ENCODE measurements at regions not wholly inside any gene's neighbourhood (a gene's known extent, or its start where the extent isn't known, plus 50 kb on each side); places are given as distances from the start of the nearest gene placed in this dataset.

DNA sequence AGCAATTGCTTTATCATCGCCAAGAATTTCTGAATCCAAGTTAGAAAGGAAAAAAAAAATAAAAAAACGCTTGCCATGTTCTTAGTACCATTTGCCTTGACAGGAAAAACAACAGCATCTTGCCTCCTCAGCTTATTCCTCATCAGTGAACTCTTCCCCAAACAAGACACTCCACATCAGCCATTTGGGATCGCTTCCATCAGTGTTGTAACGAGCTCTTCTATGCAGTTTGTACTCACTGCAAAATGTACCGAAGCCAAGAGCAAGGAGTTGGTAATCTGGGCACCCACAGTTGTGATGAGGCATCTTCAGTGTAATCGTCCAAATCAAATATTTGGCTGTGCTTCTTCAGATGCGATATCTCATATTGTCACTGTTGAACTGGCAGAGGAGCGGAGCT lies 503.7 kb downstream of the TMEM182 start:
- Histone ChIP-seq H3K9ac (ENCODE audit: control insufficient read depth, extremely low read depth, insufficient read depth, low read length) (no peak overlapping the region), H3K9me3 (ENCODE audit: control insufficient read depth, low read depth, low read length) (peaks cover 2% of the 10 kb centered on the region), H3K36me3 (ENCODE audit: control insufficient read depth in 2 of 2, extremely low read depth in 1 of 2, insufficient read depth in 2 of 2, low read length in 2 of 2) (no peaks in the 10 kb centered on the region), H3K27me3 (ENCODE audit: control insufficient read depth, extremely low read depth, insufficient read depth, low read length) (no peaks in the 10 kb centered on the region), H3K4me3 (ENCODE audit: control insufficient read depth in 2 of 3, extremely low read depth in 1 of 3, insufficient read depth in 2 of 3, low read depth in 1 of 3, low read length in 3 of 3) (no peak overlapping the region), H2AFZ (ENCODE audit: control insufficient read depth, low read length) (no peak overlapping the region), H4K20me1 (ENCODE audit: control insufficient read depth, extremely low read depth, insufficient read depth, low read length) (no peaks in the 10 kb centered on the region), H3K79me2 (ENCODE audit: control insufficient read depth, insufficient read depth, low read length) (no peaks in the 10 kb centered on the region), H3K9me1 (ENCODE audit: control insufficient read depth, extremely low read depth, insufficient read depth, low read length) (no peaks in the 10 kb centered on the region), H3K4me2 (ENCODE audit: control insufficient read depth, extremely low read depth, insufficient read depth, low read depth, low read length) (no peak overlapping the region), H3K4me1 (ENCODE audit: control insufficient read depth, extremely low read depth, insufficient read depth, low read length) (no peaks in the 10 kb centered on the region), H3K27ac (ENCODE audit: control insufficient read depth, insufficient read depth, low read length) (no peak overlapping the region)
- dilution Hi-C loops (cut with MboI; ENCODE audit: extremely low pct_ligation_motif_present, low sequenced_read_pairs), result no loop called here
- FAIRE-seq (no peak), DNase-seq (ENCODE audit: low read depth, low spot score) (no peak)
- TF ChIP-seq EZH2 (IDR thresholded peaks at IDR 0.05; ENCODE audit: low read length), result no peak
- TF ChIP-seq, protein P1, sequence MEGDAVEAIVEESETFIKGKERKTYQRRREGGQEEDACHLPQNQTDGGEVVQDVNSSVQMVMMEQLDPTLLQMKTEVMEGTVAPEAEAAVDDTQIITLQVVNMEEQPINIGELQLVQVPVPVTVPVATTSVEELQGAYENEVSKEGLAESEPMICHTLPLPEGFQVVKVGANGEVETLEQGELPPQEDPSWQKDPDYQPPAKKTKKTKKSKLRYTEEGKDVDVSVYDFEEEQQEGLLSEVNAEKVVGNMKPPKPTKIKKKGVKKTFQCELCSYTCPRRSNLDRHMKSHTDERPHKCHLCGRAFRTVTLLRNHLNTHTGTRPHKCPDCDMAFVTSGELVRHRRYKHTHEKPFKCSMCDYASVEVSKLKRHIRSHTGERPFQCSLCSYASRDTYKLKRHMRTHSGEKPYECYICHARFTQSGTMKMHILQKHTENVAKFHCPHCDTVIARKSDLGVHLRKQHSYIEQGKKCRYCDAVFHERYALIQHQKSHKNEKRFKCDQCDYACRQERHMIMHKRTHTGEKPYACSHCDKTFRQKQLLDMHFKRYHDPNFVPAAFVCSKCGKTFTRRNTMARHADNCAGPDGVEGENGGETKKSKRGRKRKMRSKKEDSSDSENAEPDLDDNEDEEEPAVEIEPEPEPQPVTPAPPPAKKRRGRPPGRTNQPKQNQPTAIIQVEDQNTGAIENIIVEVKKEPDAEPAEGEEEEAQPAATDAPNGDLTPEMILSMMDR (optimal IDR thresholded peaks at IDR 0.05 in 1 of 3, IDR thresholded peaks at IDR 0.05 in 1 of 3, conservative IDR thresholded peaks at IDR 0.05 in 1 of 3; ENCODE audit: extremely low read depth in 1 of 3, insufficient read depth in 2 of 3, low read length in 3 of 3), result no peak

DNA sequence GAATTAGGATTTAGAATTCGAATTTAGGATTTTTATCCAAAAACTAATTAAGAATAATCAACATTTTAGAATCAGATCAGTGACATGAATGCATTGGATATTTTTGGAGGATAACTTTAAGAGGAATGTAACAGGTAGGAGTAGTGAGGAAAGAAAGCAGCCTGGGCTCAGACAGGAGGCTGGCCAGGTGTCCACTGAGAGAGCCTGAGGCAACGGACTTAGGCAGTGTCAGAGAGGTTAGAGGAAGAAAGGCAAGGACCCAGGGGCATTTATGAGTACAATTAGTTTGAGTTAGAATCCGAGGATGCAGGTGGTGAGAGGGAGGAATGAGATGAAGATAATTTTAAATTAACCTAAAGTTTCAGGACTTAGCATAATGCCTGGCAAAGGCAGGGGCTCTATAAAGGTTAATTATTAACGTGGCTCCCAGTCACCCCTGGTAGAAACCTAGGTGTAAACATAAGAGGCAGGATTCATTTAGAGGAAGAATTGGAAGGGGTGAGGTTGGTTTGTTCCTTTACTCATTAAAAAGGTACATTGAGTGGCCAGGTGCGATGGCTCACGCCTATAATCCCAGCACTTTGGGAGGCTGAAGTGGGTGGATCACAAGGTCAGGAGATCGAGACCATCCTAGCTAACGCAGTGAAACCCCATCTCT lies 507.1 kb downstream of the TMEM182 start:
- Histone ChIP-seq H3K4me3 (ENCODE audit: control insufficient read depth in 2 of 3, extremely low read depth in 1 of 3, insufficient read depth in 2 of 3, low read depth in 1 of 3, low read length in 3 of 3) (no peak overlapping the region), H3K27me3 (ENCODE audit: control insufficient read depth, extremely low read depth, insufficient read depth, low read length) (no peaks in the 10 kb centered on the region), H3K9me3 (ENCODE audit: control insufficient read depth, low read depth, low read length) (peaks cover 2% of the 10 kb centered on the region), H3K36me3 (ENCODE audit: control insufficient read depth in 2 of 2, extremely low read depth in 1 of 2, insufficient read depth in 2 of 2, low read length in 2 of 2) (no peaks in the 10 kb centered on the region), H2AFZ (ENCODE audit: control insufficient read depth, low read length) (no peak overlapping the region), H3K79me2 (ENCODE audit: control insufficient read depth, insufficient read depth, low read length) (no peaks in the 10 kb centered on the region), H3K9me1 (ENCODE audit: control insufficient read depth, extremely low read depth, insufficient read depth, low read length) (no peaks in the 10 kb centered on the region), H3K4me2 (ENCODE audit: control insufficient read depth, extremely low read depth, insufficient read depth, low read depth, low read length) (no peak overlapping the region), H3K4me1 (ENCODE audit: control insufficient read depth, extremely low read depth, insufficient read depth, low read length) (no peaks in the 10 kb centered on the region), H3K27ac (ENCODE audit: control insufficient read depth, insufficient read depth, low read length) (no peak overlapping the region), H4K20me1 (ENCODE audit: control insufficient read depth, extremely low read depth, insufficient read depth, low read length) (no peaks in the 10 kb centered on the region), H3K9ac (ENCODE audit: control insufficient read depth, extremely low read depth, insufficient read depth, low read length) (no peak overlapping the region)
- DNase-seq (ENCODE audit: low read depth, low spot score) (no peak), FAIRE-seq (no peak)
- TF ChIP-seq EZH2 (IDR thresholded peaks at IDR 0.05; ENCODE audit: low read length), result no peak
- TF ChIP-seq, protein P1 (optimal IDR thresholded peaks at IDR 0.05 in 1 of 3, IDR thresholded peaks at IDR 0.05 in 1 of 3, conservative IDR thresholded peaks at IDR 0.05 in 1 of 3; ENCODE audit: extremely low read depth in 1 of 3, insufficient read depth in 2 of 3, low read length in 3 of 3), result no peak
- dilution Hi-C loops (cut with MboI; ENCODE audit: extremely low pct_ligation_motif_present, low sequenced_read_pairs), result no loop called here
